Stimulated activated CD4-positive, alpha-beta T cell treated with anti-CD3 and anti-CD28 coated beads, Interleukin-1b, Interleukin-23, amount 100 ng/mL, for 1 hour (primary cell): ENCODE measurements at regions not wholly inside any gene's neighbourhood (a gene's known extent, or its start where the extent isn't known, plus 50 kb on each side); places are given as distances from the start of the nearest gene placed in this dataset.

ENCODE experiments used
- DNase-seq, 2 donors: peaks; one replicate each; pipeline ENCODE4 v3.0.0-alpha.2; 2020; ENCODE audit warnings: low read depth in 2 of 2

- no peak for DNase-seq
Measured at GRCh38 chr7:25512061-25512687, 283.9 kb upstream of the NPVF start.

DNA sequence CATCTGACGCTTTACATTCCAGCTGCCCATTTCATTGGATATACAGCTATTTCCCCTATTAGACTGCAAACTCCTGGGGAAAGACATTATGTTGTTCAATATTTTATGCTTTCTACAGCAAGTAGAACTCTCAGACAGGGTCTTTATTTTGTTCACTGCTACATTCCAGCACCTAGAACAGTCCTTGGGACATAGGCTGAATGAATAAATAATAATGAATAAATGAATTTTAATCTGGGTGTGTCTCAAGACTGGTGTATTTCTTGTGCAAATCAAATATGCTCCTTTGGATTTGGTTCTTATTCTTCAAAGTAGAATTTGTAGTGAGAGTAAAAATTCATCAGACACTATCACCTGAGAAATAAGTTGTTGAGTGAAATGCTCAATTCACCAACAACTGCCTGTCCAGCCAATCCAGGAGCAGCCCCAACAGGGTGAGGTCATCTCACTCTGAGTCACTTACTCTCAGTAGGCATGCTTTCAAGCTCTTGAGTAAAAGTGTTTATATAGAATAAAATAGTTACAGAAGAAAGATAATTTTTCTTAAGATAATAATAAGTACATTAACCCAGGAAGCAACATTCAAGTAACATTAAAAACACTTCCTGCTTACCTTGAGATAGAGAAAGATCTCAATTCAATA is 287.5 kb upstream of the NPVF start:
- DNase-seq, result no peak

GRCh38 chr7:25517906-25518305 is 289.6 kb upstream of the NPVF start:
- no peak for DNase-seq

DNA sequence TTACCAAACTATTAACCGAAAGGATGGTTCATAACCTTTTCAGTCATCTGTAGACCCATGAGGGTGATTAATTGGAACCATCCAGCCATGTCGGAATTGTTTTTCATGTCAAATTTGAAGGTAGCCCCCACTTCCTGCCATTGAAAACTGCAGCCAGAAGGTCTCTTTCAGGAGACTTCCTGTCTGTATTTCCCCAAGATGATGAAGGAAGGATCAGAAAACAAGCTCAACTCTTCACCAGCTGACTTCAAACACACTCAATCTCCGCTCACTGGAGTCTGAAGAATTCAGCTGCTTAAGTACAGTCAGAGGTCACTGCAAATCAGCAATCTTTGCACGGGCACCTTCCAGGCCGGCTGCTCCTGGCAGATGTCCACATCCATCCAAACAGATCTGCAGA is 291.7 kb upstream of the NPVF start:
- DNase-seq, result no peak

DNA sequence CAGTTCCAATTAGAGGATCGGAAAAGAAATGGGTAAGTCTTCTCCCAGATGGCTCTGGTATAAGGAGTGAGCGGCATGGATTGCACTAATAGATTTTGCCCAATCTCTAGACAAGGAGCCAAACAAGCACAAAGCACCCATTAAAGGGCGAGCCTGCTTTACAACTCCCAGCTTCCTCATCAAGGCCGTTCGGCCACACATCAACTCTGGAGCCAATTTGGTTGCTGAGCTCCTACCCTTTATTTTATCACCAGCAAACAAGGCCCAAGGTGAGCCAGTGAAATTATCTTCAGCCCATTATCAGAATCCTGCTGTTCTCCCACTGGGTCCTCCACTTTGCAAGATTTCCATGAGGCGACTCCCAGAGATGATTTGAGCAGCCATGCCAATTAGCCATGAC is 292.2 kb upstream of the NPVF start:
- no peak for DNase-seq

DNA sequence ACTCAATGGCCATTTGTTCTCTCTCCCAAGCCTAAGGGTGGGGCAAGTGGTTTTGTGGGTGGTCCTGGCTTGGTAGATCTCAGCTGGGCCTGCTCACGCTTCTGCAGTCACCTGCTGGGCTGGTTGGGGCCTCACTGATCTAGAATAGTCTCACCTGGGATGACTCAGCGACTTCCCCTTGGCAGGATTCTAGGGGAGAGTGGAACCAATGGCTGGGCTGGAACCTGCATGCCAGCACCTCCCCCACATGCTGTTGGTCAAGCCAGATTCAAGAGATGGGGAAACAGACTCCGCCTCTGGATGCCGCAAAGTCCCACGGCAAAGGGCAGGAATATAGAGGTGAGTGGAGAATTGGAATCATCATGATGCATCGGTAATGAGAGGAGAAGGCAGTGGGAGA is 292.9 kb upstream of the NPVF start:
- DNase-seq, result no peak

DNA sequence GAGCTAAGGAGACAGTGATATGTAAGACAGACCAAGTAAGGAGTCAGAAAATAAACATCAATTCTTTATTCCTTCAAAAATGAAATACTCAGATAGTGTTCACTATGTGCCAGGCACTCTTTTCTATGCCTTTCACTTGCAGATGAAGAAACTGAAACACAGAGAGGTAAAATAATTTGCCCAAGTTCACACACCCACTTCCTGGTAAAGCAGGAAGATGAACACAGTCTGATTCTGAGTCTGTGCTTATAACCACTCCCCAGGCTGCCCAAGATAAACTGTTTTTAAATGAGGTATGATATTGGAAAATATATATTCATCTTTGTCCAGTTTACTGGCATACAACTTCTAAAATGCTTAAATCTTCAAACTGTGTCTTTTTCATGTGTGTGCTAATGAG is 294.4 kb upstream of the NPVF start:
- no peak for DNase-seq

DNA sequence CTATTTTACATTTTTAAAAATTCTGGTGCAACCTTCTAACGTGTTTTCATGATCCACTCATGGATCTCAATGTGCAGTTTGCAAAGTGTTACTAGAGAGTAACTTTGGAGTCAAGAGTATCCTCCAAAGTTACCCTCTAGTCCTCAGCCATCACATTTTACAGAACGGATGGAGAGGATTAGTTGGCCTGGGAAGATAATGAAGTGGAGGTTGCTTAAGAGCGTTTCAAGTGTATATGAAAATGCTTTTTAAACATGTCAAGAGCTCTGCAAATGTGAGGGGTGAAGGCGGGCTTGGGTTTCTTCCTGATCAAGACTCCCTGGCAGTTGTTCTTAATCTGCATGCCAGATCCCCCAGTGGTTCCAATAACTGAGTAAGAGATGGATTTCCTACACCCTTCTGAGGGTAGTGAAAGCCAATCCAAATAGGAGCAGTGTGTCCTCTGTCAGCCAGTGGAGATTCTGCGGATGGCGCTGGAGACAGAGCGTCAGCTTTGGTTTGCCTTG is 299.4 kb upstream of the NPVF start:
- DNase-seq, result no peak

- DNase-seq, result no peak
Measured at GRCh38 chr7:25529320-25529719, 301.0 kb upstream of the NPVF start.

DNA sequence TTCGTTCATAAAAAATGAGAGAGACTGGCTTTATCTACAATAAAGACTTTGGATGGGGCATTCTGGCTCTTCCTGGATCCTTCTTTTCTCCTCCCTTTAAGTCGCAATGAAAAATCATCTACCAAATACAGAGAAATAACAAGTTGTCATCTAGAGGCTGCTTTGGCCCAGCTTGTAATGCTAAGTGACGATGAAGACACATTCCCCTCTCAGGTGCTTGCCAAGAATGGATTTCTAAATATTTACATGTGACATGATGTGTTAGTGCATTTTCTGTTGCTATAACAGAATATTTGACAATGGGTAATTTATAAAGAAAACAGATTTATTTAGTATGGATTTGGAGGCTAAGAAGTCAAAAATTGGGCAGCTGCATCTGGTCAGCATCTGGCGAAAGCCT is 308.6 kb upstream of the NPVF start:
- no peak for DNase-seq

DNA sequence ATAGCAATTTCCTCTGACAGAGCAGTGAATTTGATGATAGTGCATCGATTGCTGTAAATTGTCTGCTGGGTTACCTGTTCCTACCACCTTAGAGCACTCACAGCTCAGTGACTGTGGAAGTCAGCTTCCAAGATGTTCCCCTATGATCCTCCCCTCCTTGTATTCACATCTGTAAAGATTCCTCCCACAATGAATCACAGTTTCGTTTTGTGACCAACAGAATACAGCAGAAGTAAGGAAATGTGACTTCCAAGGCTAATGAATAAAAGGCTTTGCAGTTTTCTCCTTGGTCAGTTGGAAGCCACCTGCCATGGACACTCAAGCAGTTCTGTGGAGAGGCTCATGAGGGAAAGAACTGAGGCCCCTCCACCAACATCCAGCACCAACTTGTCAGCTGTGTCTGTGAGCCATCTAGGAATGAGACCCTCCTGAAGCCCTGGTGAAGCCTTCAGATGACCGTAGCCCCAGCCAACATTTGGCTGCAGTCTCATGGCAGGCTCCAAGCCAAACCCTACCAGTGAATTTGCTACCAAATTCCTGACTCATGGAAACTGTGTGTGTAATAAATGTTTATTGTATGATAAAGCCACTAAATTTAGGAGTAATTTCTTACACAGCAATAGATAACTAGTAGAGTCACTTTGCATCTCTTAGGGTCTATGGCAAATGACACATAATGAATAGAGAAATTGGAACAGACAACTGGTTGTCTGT is 309.5 kb upstream of the NPVF start:
- no peak for DNase-seq

DNA sequence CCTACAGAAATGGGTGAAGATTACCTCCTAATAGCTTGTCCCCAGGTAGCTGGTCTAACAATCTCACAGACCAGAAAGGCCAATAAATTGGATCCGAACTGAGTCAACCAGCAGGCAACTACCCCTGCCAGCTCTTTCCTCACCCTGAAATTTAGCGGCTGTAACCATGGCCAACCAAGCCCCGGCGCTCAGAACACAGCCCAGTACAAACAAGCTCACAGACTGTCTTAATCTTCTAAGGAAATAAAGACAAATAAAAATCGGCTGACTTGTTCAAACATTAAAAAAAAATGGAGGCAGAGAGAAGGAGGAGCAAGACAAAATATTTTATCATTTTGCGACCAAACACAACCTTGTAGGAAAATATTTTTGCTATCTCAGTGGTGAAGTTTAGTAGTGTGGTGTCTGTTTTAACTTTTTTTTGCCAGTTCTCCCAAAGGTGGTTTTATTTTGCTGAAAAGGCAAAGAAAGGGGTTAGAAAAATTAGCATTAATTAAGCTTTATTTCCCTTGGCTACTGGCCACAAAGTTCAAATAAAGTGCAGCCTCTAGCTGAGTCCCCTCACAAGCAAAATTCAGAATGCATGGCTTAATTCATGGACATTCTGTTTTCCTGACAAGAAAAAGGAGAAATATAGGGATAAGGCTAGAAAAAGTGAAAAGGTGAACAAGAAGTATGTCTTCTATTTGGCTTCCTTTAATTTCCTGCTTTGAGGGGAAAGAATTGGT is 313.0 kb upstream of the NPVF start:
- DNase-seq, result no peak

DNA sequence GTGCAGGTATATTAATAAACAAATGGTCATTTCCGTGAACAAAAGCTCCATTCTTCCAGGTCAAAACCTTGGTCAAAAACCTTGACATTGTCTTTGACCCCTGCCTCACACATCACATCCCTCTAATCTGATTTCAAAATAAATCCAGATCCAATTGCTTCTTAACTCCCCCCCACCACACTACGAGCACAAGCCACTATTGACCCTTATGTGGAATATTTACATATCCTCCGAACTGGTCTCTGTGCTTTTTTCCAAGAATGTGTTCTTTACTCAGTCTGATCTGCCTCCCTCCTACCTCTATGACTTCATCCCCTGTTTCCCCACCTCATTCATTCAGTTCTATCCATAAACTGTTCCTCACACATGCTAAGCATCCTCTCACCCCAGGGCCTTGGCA is 313.6 kb upstream of the NPVF start:
- no peak for DNase-seq

- no peak for DNase-seq
Measured at GRCh38 chr7:25543210-25543609, 314.9 kb upstream of the NPVF start.

- no peak for DNase-seq
Measured at GRCh38 chr7:25543798-25544197, 315.5 kb upstream of the NPVF start.

GRCh38 chr7:25544254-25544653 is 316.0 kb upstream of the NPVF start:
- DNase-seq, result no peak

GRCh38 chr7:25545124-25546008 is 317.1 kb upstream of the NPVF start:
- no peak for DNase-seq

- no peak for DNase-seq
Measured at GRCh38 chr7:25546306-25546705, 318.0 kb upstream of the NPVF start.

GRCh38 chr7:25549271-25549921 is 321.1 kb upstream of the NPVF start:
- no peak for DNase-seq

DNA sequence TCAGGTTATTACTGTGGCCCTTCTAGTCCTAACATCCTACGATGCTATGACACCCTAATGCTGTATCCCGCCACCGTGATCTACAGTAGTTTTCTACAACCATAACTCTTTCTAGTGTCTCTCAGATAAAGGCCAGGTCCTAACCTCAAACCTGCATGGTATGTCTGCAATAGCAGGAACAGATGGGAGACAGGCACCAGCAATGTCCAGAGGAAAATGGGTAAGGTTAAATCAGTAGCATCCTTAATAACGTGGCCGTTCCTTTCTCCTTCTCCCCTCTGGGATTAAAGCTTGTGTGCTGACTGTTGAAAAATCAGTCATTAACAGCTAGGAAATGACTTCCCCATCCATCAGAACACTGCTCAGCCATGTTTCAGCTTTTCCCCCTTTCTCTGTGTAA is 321.9 kb upstream of the NPVF start:
- no peak for DNase-seq

GRCh38 chr7:25552998-25553397 is 324.7 kb upstream of the NPVF start:
- no peak for DNase-seq
